GM12864 (cell line): ENCODE measurements at regions not wholly inside any gene's neighbourhood (a gene's known extent, or its start where the extent isn't known, plus 50 kb on each side); places are given as distances from the start of the nearest gene placed in this dataset.

Source experiments
- DNase-seq: peaks from one replicate; pipeline ENCODE4 v3.0.0-alpha.2; 2011; ENCODE audit warnings: low read depth
- H3K4me3 ChIP-seq: 2 replicates; pipeline ENCODE4 v1.5.1; 2011; ENCODE audit warnings: mild to moderate bottlenecking, low read depth, low read length, control low read depth
- CTCF ChIP-seq: IDR thresholded peaks from 2 replicates; pipeline ENCODE4 v1.5.1; 2011; ENCODE audit warnings: low read depth, mild to moderate bottlenecking, moderate library complexity, low read length, control low read depth, inconsistent platforms; ENCODE audit errors: missing control alignments

- no peak for DNase-seq
- TF ChIP-seq CTCF = no peak
- H3K4me3 ChIP-seq = no peak overlapping the region
These were observed 86.8 kb upstream of the ACP3 start for GRCh38 chr3:132230156-132231000.

- H3K4me3 ChIP-seq = no peak overlapping the region
- no peak for DNase-seq
- TF ChIP-seq CTCF = no peak
These were observed 85.6 kb upstream of the ACP3 start for GRCh38 chr3:132231633-132232032.

- no peak for TF ChIP-seq CTCF
- no peak overlapping the region for H3K4me3 ChIP-seq
- DNase-seq = no peak
These were observed 84.9 kb upstream of the ACP3 start for GRCh38 chr3:132232231-132232792.

- TF ChIP-seq CTCF = no peak
- no peak overlapping the region for H3K4me3 ChIP-seq
- no peak for DNase-seq
These were observed 80.2 kb upstream of the ACP3 start for GRCh38 chr3:132236701-132237651.

GRCh38 chr3:132237652-132238032, 79.6 kb upstream of the ACP3 start:
- TF ChIP-seq CTCF = no peak
- H3K4me3 ChIP-seq = no peak overlapping the region
- DNase-seq = no peak

GRCh38 chr3:132239587-132239986, 77.6 kb upstream of the ACP3 start:
- DNase-seq = no peak
- TF ChIP-seq CTCF = no peak
- H3K4me3 ChIP-seq = no peak overlapping the region
